Immature natural killer cell (primary cell): ENCODE measurements at regions not wholly inside any gene's neighbourhood (a gene's known extent, or its start where the extent isn't known, plus 50 kb on each side); places are given as distances from the start of the nearest gene placed in this dataset.

Experiments used
- DNase-seq, 3 donors: peaks; one replicate each; pipeline ENCODE4 v3.0.0; 2022; ENCODE audit warnings: mixed read lengths in 1 of 3
- H3K27ac Mint-ChIP-seq, 6 donors: one replicate each; pipeline ENCODE4 v1.8.0; 2020; ENCODE audit warnings: mixed read lengths in 6 of 6, mild to moderate bottlenecking in 5 of 6, inconsistent platforms in 4 of 6, moderate library complexity in 3 of 6
- H3K27me3 Mint-ChIP-seq, 3 donors: one replicate each; pipeline ENCODE4 v1.8.0; 2020 to 2021; ENCODE audit warnings: low read depth in 3 of 3, mild to moderate bottlenecking in 3 of 3, mixed read lengths in 3 of 3, moderate library complexity in 3 of 3, inconsistent platforms in 1 of 3
- H3K36me3 Mint-ChIP-seq, 3 donors: one replicate each; pipeline ENCODE4 v1.8.0; 2020; ENCODE audit warnings: mixed read lengths in 3 of 3, inconsistent platforms in 2 of 3, mild to moderate bottlenecking in 2 of 3
- H3K4me1 Mint-ChIP-seq, 2 donors: one replicate each; pipeline ENCODE4 v1.8.0; 2020; ENCODE audit warnings: inconsistent platforms in 2 of 2, mild to moderate bottlenecking in 2 of 2, mixed read lengths in 2 of 2, moderate library complexity in 1 of 2
- H3K4me3 Mint-ChIP-seq, 5 donors: one replicate each; pipeline ENCODE4 v1.8.0; 2020; ENCODE audit warnings: mild to moderate bottlenecking in 5 of 5, mixed read lengths in 5 of 5, inconsistent platforms in 3 of 5, moderate library complexity in 3 of 5
- H3K9me3 Mint-ChIP-seq, 6 donors: one replicate each; pipeline ENCODE4 v1.8.0; 2020; ENCODE audit warnings: mild to moderate bottlenecking in 6 of 6, mixed read lengths in 6 of 6, inconsistent platforms in 4 of 6, moderate library complexity in 3 of 6

DNA sequence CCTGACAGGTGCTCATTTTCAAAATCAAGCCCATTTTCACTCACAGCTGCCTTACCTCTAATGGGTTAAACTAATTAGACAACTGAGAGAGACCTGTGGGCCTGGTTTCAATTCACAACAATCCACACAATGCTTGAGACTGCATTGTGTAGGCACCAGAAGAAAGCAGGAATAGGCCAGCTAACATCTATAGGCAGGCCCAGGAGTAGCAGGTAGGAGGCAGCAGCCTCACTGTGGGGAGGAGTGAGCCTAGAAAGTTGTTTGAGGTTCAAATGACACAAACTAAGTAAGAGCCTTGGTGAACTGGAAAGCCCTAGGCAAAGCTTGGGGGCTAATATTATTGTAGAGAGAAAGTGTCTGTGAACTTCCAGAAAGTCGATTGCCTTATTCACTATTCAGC is 289.5 kb upstream of the CCDC196 start:
- DNase-seq = no peak
- Mint-ChIP-seq H3K9me3 (peaks cover 0 to 13% (median 5%) of the 10 kb centered on the region in 6 donors), H3K27ac (no peak overlapping the region), H3K4me1 (no peaks in the 10 kb centered on the region), H3K4me3 (no peak overlapping the region), H3K36me3 (peaks cover 0 to 5% (median 0%) of the 10 kb centered on the region in 3 donors), H3K27me3 (peaks cover 1 to 12% (median 7%) of the 10 kb centered on the region in 3 donors)

DNA sequence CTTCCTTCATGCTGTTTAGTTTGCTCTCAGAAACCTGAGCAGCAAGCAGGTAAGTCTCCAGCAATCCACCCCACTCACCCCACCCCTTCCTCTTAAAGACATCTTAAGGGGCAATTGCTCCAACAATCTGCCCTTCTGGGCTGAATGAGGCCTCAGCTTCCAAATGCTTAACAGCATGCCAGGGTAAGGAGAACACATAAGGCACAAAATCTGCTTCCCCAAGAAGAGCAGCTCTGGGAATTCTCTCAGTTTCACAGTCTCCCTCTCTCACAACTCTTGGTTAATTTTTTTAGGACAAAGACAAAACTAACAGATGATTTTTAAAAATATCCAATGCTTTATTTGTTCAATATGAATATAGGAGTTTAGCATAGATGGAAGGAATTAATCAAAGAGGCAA is 288.9 kb upstream of the CCDC196 start:
- no peak for DNase-seq
- Mint-ChIP-seq H3K27ac (no peak overlapping the region), H3K36me3 (peaks cover 0 to 5% (median 0%) of the 10 kb centered on the region in 3 donors), H3K4me1 (no peaks in the 10 kb centered on the region), H3K4me3 (no peak overlapping the region), H3K27me3 (peaks cover 1 to 12% (median 7%) of the 10 kb centered on the region in 3 donors), H3K9me3 (peaks cover 0 to 14% (median 5%) of the 10 kb centered on the region in 6 donors)

DNA sequence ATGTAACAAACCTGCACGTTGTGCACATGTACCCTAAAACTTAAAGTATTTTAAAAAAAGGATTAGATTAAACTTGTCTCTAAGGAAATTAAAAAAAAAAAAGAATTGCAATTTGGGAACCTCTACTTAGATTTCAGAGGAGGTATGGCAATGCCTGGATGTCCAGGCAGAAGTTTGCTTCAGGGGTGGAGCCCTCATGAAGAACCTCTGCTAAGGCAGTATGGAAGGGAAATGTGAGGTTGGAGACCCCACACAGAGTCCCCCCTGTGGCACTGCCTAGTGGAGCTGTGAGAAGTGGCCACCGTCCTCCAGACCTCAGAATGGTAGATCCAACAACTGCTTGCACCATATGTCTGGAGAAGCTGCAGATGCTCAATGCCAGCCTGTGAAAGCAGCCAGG is 279.6 kb upstream of the CCDC196 start:
- Mint-ChIP-seq H3K4me1 (no peaks in the 10 kb centered on the region), H3K4me3 (no peak overlapping the region), H3K36me3 (peaks cover 0 to 4% (median 0%) of the 10 kb centered on the region in 3 donors), H3K27me3 (peaks cover 0 to 1% (median 0%) of the 10 kb centered on the region in 3 donors), H3K27ac (no peak overlapping the region), H3K9me3 (peaks cover 9 to 29% (median 18%) of the 10 kb centered on the region in 6 donors)
- DNase-seq = no peak

DNA sequence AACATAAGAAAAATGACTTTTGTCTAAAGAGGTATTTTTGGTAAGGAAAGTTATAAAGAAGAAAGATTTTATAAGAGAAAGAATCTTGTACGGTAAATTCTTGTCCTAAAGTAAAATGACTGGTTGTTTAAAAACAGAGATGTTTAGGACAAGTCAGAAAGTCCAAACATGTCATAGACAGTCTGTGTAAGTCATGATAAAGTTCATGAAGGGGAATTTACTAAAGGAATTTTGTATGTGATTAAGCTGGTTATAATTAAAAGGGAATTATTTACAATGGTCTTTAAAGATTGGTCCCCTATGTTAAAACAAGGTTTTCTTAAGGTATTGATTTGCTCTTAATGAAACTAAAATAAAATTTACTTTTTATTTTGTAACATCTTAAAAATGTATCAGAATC is 269.4 kb upstream of the CCDC196 start:
- peaks cover 0 to 3% (median 2%) of the 10 kb centered on the region in 3 donors for H3K27me3 Mint-ChIP-seq
- no peak overlapping the region for H3K4me3 Mint-ChIP-seq
- H3K36me3 Mint-ChIP-seq = no peaks in the 10 kb centered on the region
- H3K9me3 Mint-ChIP-seq = peaks cover 0 to 9% (median 2%) of the 10 kb centered on the region in 6 donors
- DNase-seq = no peak
- H3K27ac Mint-ChIP-seq = no peak overlapping the region
- no peaks in the 10 kb centered on the region for H3K4me1 Mint-ChIP-seq

GRCh38 chr14:66219886-66220285 is 266.3 kb upstream of the CCDC196 start:
- no peak overlapping the region for H3K4me3 Mint-ChIP-seq
- H3K27ac Mint-ChIP-seq = no peak overlapping the region
- no peaks in the 10 kb centered on the region for H3K27me3 Mint-ChIP-seq
- no peaks in the 10 kb centered on the region for H3K36me3 Mint-ChIP-seq
- DNase-seq = no peak
- peaks cover 0 to 9% (median 2%) of the 10 kb centered on the region in 6 donors for H3K9me3 Mint-ChIP-seq
- no peaks in the 10 kb centered on the region for H3K4me1 Mint-ChIP-seq

GRCh38 chr14:66224492-66225178 is 261.5 kb upstream of the CCDC196 start:
- H3K4me3 Mint-ChIP-seq = no peak overlapping the region
- H3K9me3 Mint-ChIP-seq = peaks cover 0 to 3% (median 0%) of the 10 kb centered on the region in 6 donors
- H3K4me1 Mint-ChIP-seq = no peaks in the 10 kb centered on the region

GRCh38 chr14:66225337-66225736 is 260.8 kb upstream of the CCDC196 start:
- Mint-ChIP-seq H3K27me3 (peaks cover 0 to 7% (median 3%) of the 10 kb centered on the region in 3 donors), H3K27ac (no peak overlapping the region), H3K9me3 (peaks cover 0 to 3% (median 0%) of the 10 kb centered on the region in 6 donors), H3K36me3 (no peaks in the 10 kb centered on the region), H3K4me1 (no peaks in the 10 kb centered on the region), H3K4me3 (no peak overlapping the region)
- no peak for DNase-seq

More at GRCh38 chr14:66224492-66225178, 261.5 kb upstream of the CCDC196 start:
- Mint-ChIP-seq H3K27ac (no peak overlapping the region), H3K27me3 (peaks cover 0 to 7% (median 3%) of the 10 kb centered on the region in 3 donors), H3K36me3 (no peaks in the 10 kb centered on the region)
- DNase-seq = no peak

- no peak for DNase-seq
- H3K27me3 Mint-ChIP-seq = peaks cover 3 to 9% (median 6%) of the 10 kb centered on the region in 3 donors
- H3K9me3 Mint-ChIP-seq = peaks cover 0 to 5% (median 0%) of the 10 kb centered on the region in 6 donors
- no peaks in the 10 kb centered on the region for H3K36me3 Mint-ChIP-seq
- H3K27ac Mint-ChIP-seq = no peak overlapping the region
- H3K4me1 Mint-ChIP-seq = no peaks in the 10 kb centered on the region
- no peak overlapping the region for H3K4me3 Mint-ChIP-seq
These were observed 257.8 kb upstream of the CCDC196 start for GRCh38 chr14:66228267-66228970.

- Mint-ChIP-seq H3K27me3 (peaks cover 3 to 8% (median 6%) of the 10 kb centered on the region in 3 donors), H3K4me1 (no peaks in the 10 kb centered on the region), H3K27ac (no peak overlapping the region), H3K4me3 (no peak overlapping the region), H3K36me3 (no peaks in the 10 kb centered on the region), H3K9me3 (peaks cover 0 to 5% (median 0%) of the 10 kb centered on the region in 6 donors)
- DNase-seq = no peak
These were observed 254.4 kb upstream of the CCDC196 start for GRCh38 chr14:66231820-66232219.

- Mint-ChIP-seq H3K4me1 (no peaks in the 10 kb centered on the region), H3K27me3 (peaks cover 3 to 5% (median 4%) of the 10 kb centered on the region in 3 donors), H3K36me3 (no peaks in the 10 kb centered on the region)
These were observed 252.6 kb upstream of the CCDC196 start for GRCh38 chr14:66233591-66233990.

DNA sequence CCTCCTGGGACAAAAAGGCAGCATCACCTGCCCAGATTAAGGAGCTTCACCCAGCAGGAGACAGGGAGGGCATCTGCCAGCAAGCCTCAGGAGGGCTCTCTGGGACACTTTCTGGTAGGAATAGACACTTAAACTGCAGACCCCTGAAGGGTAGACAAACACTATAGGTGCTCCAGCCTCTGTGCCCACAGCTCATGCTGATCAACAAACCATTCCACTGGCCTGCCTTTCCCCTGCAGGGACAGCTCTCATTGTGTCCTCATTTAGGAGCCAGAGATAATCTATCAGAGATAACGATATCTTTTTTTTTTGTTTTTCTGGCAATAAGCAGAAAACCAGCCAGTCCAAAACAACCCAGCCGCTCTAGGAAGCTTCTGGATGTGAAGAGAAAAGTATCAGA is 251.8 kb upstream of the CCDC196 start:
- H3K27ac Mint-ChIP-seq = no peak overlapping the region
- DNase-seq = no peak
- peaks cover 3 to 5% (median 4%) of the 10 kb centered on the region in 3 donors for H3K27me3 Mint-ChIP-seq
- no peak overlapping the region for H3K4me3 Mint-ChIP-seq
- H3K36me3 Mint-ChIP-seq = no peaks in the 10 kb centered on the region
- peaks cover 0 to 3% (median 0%) of the 10 kb centered on the region in 6 donors for H3K9me3 Mint-ChIP-seq
- no peaks in the 10 kb centered on the region for H3K4me1 Mint-ChIP-seq

More at GRCh38 chr14:66233591-66233990, 252.6 kb upstream of the CCDC196 start:
- peaks cover 0 to 3% (median 0%) of the 10 kb centered on the region in 6 donors for H3K9me3 Mint-ChIP-seq
- no peak for DNase-seq
- H3K4me3 Mint-ChIP-seq = no peak overlapping the region
- no peak overlapping the region for H3K27ac Mint-ChIP-seq

DNA sequence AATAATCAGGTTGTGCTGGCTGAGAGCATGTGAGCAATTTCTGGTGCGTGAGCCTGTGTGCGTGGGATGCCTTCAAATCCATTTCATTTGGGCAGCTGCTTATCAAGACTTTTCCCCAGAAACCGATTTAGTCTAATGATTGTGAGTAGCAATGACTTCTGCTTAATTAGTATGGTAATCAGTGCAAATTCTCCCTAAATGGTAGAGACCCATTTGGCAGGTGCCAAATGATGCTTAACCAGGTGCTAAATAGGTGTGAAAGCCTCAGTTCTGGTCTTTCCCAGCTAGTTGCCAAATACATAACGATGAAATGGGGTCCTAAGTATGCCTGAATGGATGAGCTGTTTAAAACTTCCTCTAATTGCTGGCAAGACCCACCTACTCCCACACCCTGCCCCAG is 248.4 kb upstream of the CCDC196 start:
- peaks cover 0 to 3% (median 0%) of the 10 kb centered on the region in 6 donors for H3K9me3 Mint-ChIP-seq
- no peak overlapping the region for H3K27ac Mint-ChIP-seq
- H3K27me3 Mint-ChIP-seq = peaks cover 1 to 2% (median 2%) of the 10 kb centered on the region in 3 donors
- no peaks in the 10 kb centered on the region for H3K36me3 Mint-ChIP-seq
- H3K4me3 Mint-ChIP-seq = no peak overlapping the region
- H3K4me1 Mint-ChIP-seq = no peaks in the 10 kb centered on the region
- no peak for DNase-seq

DNA sequence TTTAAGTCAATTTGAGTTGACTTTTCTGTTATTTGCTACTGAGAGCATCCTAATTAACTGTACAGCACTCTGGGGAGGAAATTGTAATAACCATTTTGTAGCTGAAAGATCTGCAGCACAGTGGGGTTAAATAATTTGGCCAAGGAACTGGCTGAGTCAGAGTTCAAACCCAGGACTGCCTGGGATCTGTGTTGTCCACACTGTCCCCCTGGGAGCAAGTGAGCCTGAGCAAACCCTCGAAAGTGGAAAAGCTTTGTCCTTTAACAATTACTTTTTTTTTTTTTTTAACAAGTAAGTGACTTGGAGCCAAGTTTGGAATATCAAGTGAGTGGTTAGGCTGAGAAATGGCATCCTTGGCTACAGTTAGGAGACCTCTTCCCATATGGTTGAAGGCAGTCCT is 247.2 kb upstream of the CCDC196 start:
- no peak for DNase-seq
- Mint-ChIP-seq H3K4me3 (no peak overlapping the region), H3K9me3 (peaks cover 0 to 2% (median 0%) of the 10 kb centered on the region in 6 donors), H3K4me1 (no peaks in the 10 kb centered on the region), H3K27me3 (peaks cover 0 to 2% (median 2%) of the 10 kb centered on the region in 3 donors), H3K27ac (no peak overlapping the region), H3K36me3 (no peaks in the 10 kb centered on the region)

DNA sequence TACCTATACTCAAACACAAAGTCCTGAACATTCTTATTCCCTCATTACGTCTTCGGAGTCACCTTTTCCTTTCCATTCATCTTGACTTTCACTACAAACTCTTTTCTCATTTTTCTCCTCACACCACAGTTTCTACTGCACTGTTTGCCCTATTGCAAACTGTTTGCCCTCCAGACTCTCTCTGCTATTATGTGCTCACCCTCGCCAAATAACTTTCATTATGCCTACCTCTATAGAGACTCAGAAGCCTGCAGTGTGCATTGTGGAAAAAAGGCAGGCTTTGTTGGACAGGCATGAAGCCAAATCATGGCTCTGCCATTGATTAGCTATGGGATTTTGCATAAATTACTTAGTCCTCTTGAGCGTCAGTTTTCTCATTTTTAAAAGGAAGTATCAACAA is 246.6 kb upstream of the CCDC196 start:
- Mint-ChIP-seq H3K4me1 (no peaks in the 10 kb centered on the region), H3K27me3 (peaks cover 0 to 4% (median 2%) of the 10 kb centered on the region in 3 donors), H3K9me3 (peaks cover 0 to 2% (median 0%) of the 10 kb centered on the region in 6 donors), H3K27ac (no peak overlapping the region), H3K36me3 (no peaks in the 10 kb centered on the region), H3K4me3 (no peak overlapping the region)
- DNase-seq = no peak
